HEK293 (cell line): ENCODE measurements at regions not wholly inside any gene's neighbourhood (a gene's known extent, or its start where the extent isn't known, plus 50 kb on each side); places are given as distances from the start of the nearest gene placed in this dataset.

Source experiments
- CTCF ChIA-PET: fragments of 350-600 bp; formaldehyde crosslinking; extraction: SDS; loops from one replicate; lab custom pipeline; 2021; ENCODE audit warnings: antibody characterized with exemption; lab: Yijun Ruan, JAX
- POLR2A ChIA-PET: fragments of 300-600 bp; formaldehyde crosslinking; extraction: SDS; loops from one replicate; lab custom pipeline; 2020; ENCODE audit warnings: antibody characterized with exemption, inconsistent platforms; lab: Yijun Ruan, JAX
- H3K27ac ChIP-seq: fragments of 200-500 bp; sonication (Bioruptor generic); 2 replicates; pipeline ENCODE4 v1.5.1; 2014; ENCODE audit warnings: low read depth, low read length, control low read depth, inconsistent platforms; ENCODE audit errors: extremely low read depth
- H3K36me3 ChIP-seq, 2 experiments: fragments of 200-500 bp in 1 of 2; sonication (Bioruptor generic) in 1 of 2; 1 replicate in 1 of 2; 2 replicates in 1 of 2; pipeline ENCODE4 v1.5.1; 2014 to 2017; ENCODE audit warnings: inconsistent platforms in 2 of 2, low read length in 2 of 2; ENCODE audit not compliant: control insufficient read depth in 2 of 2, insufficient read depth in 1 of 2
- H3K4me1 ChIP-seq: fragments of 200-500 bp; sonication (Bioruptor generic); 2 replicates; pipeline ENCODE4 v1.5.1; 2014; ENCODE audit warnings: mild to moderate bottlenecking, low read length, inconsistent platforms; ENCODE audit not compliant: control insufficient read depth, insufficient read depth
- H3K4me3 ChIP-seq: 2 replicates; pipeline ENCODE4 v1.5.1; 2011; ENCODE audit warnings: low read depth, mild to moderate bottlenecking, control low read depth, low read length, moderate library complexity
- H3K9me3 ChIP-seq: fragments of 200-500 bp; sonication (Bioruptor generic); 2 replicates; pipeline ENCODE4 v1.5.1; 2014; ENCODE audit warnings: low read depth, low read length, inconsistent platforms; ENCODE audit not compliant: control insufficient read depth, insufficient read depth
- GFI1B ChIP-seq: fragments of 450-650 bp; formaldehyde crosslinking; IDR thresholded peaks from 2 replicates; pipeline ENCODE4 v1.5.1; 2016; ENCODE audit warnings: missing biosample characterization, missing genetic modification characterization
- HOXA7 ChIP-seq: sonication (generic); formaldehyde crosslinking; IDR thresholded peaks from 2 replicates; pipeline ENCODE4 v1.8.1; 2022; ENCODE audit warnings: missing genetic modification reagents, borderline replicate concordance
- KLF10 ChIP-seq: fragments of 450-650 bp; IDR thresholded peaks from 2 replicates; pipeline ENCODE4 v1.5.1; 2018; ENCODE audit warnings: missing biosample characterization, mild to moderate bottlenecking, missing genetic modification characterization
- KLF16 ChIP-seq: fragments of 450-650 bp; formaldehyde crosslinking; IDR thresholded peaks from 2 replicates; pipeline ENCODE4 v1.5.1; 2017; ENCODE audit warnings: missing biosample characterization, missing genetic modification characterization
- ZBTB20 ChIP-seq: fragments of 450-650 bp; formaldehyde crosslinking; IDR thresholded peaks from 2 replicates; pipeline ENCODE4 v1.5.1; 2016; ENCODE audit warnings: missing biosample characterization, missing genetic modification characterization
- ZFHX2 ChIP-seq: fragments of 450-650 bp; formaldehyde crosslinking; conservative IDR thresholded peaks from 2 replicates; pipeline ENCODE4 v1.5.1; 2016; ENCODE audit warnings: missing biosample characterization, missing genetic modification characterization
- ZFP3 ChIP-seq: fragments of 450-650 bp; formaldehyde crosslinking; IDR thresholded peaks from 2 replicates; pipeline ENCODE4 v1.5.1; 2016; ENCODE audit warnings: low read depth, missing biosample characterization, missing genetic modification characterization
- ZFP37 ChIP-seq: fragments of 450-650 bp; formaldehyde crosslinking; IDR thresholded peaks from 2 replicates; pipeline ENCODE4 v1.5.1; 2016; ENCODE audit warnings: missing biosample characterization, missing genetic modification characterization
- ZNF138 ChIP-seq: fragments of 450-650 bp; formaldehyde crosslinking; IDR thresholded peaks from 2 replicates; pipeline ENCODE4 v1.5.1; 2016; ENCODE audit warnings: missing biosample characterization, missing genetic modification characterization, borderline replicate concordance
- ZNF140 ChIP-seq: fragments of 450-650 bp; formaldehyde crosslinking; IDR thresholded peaks from 2 replicates; pipeline ENCODE4 v1.5.1; 2016; ENCODE audit warnings: missing biosample characterization, missing genetic modification characterization
- ZNF24 ChIP-seq: fragments of 450-650 bp; formaldehyde crosslinking; IDR thresholded peaks from 2 replicates; pipeline ENCODE4 v1.5.1; 2016; ENCODE audit warnings: missing biosample characterization, missing genetic modification characterization
- ZNF248 ChIP-seq: fragments of 450-650 bp; formaldehyde crosslinking; IDR thresholded peaks from 2 replicates; pipeline ENCODE4 v1.5.1; 2017; ENCODE audit warnings: missing biosample characterization, missing genetic modification characterization
- ZNF266 ChIP-seq: fragments of 450-650 bp; formaldehyde crosslinking; IDR thresholded peaks from 2 replicates; pipeline ENCODE4 v1.5.1; 2016; ENCODE audit warnings: missing biosample characterization, missing genetic modification characterization, low read depth
- ZNF311 ChIP-seq: fragments of 450-650 bp; formaldehyde crosslinking; IDR thresholded peaks from 2 replicates; pipeline ENCODE4 v1.5.1; 2017; ENCODE audit warnings: missing biosample characterization, missing genetic modification characterization, borderline replicate concordance
- ZNF501 ChIP-seq: fragments of 450-650 bp; formaldehyde crosslinking; IDR thresholded peaks from 2 replicates; pipeline ENCODE4 v1.5.1; 2016; ENCODE audit warnings: missing biosample characterization, missing genetic modification characterization
- ZNF510 ChIP-seq: fragments of 450-650 bp; formaldehyde crosslinking; IDR thresholded peaks from 2 replicates; pipeline ENCODE4 v1.5.1; 2018; ENCODE audit warnings: mild to moderate bottlenecking, missing genetic modification characterization, missing biosample characterization; ENCODE audit not compliant: insufficient replicate concordance
- ZNF514 ChIP-seq: fragments of 450-650 bp; formaldehyde crosslinking; IDR thresholded peaks from 2 replicates; pipeline ENCODE4 v1.5.1; 2016; ENCODE audit warnings: missing biosample characterization, missing genetic modification characterization
- ZNF596 ChIP-seq: fragments of 450-650 bp; IDR thresholded peaks from 2 replicates; pipeline ENCODE4 v1.5.0; 2018; ENCODE audit warnings: missing biosample characterization, mild to moderate bottlenecking, missing genetic modification characterization, moderate library complexity
- ZNF621 ChIP-seq: fragments of 450-650 bp; formaldehyde crosslinking; IDR thresholded peaks from 2 replicates; pipeline ENCODE4 v1.5.1; 2017; ENCODE audit warnings: missing biosample characterization, missing genetic modification characterization
- ZNF664 ChIP-seq: fragments of 450-650 bp; formaldehyde crosslinking; IDR thresholded peaks from 2 replicates; pipeline ENCODE4 v1.5.1; 2016; ENCODE audit warnings: missing biosample characterization, missing genetic modification characterization
- ZNF791 ChIP-seq: fragments of 450-650 bp; formaldehyde crosslinking; IDR thresholded peaks from 2 replicates; pipeline ENCODE4 v1.5.1; 2016; ENCODE audit warnings: missing biosample characterization, missing genetic modification characterization
- ZNF843 ChIP-seq: fragments of 450-650 bp; formaldehyde crosslinking; IDR thresholded peaks from 2 replicates; pipeline ENCODE4 v1.5.1; 2016; ENCODE audit warnings: missing biosample characterization, missing genetic modification characterization
- ZSCAN16 ChIP-seq: fragments of 450-650 bp; formaldehyde crosslinking; IDR thresholded peaks from 2 replicates; pipeline ENCODE4 v1.5.1; 2016; ENCODE audit warnings: missing biosample characterization, missing genetic modification characterization
- TF ChIP-seq, protein P1 (sequence below): fragments of 450-650 bp; formaldehyde crosslinking; IDR thresholded peaks from 2 replicates; pipeline ENCODE4 v1.5.1; 2016; ENCODE audit warnings: missing biosample characterization, missing genetic modification characterization
- TF ChIP-seq, protein P2 (sequence below): fragments of 450-650 bp; formaldehyde crosslinking; IDR thresholded peaks from 2 replicates; pipeline ENCODE4 v1.5.0; 2017; ENCODE audit warnings: missing biosample characterization, missing genetic modification characterization, borderline replicate concordance
- TF ChIP-seq, protein P3 (sequence below): fragments of 450-650 bp; formaldehyde crosslinking; IDR thresholded peaks from 2 replicates; pipeline ENCODE4 v1.5.1; 2016; ENCODE audit warnings: missing biosample characterization, missing genetic modification characterization
- TF ChIP-seq, protein P4 (sequence below): fragments of 450-650 bp; formaldehyde crosslinking; IDR thresholded peaks from 2 replicates; pipeline ENCODE4 v1.5.1; 2016; ENCODE audit warnings: missing biosample characterization, missing genetic modification characterization
- TF ChIP-seq, protein P5 (sequence below): fragments of 450-650 bp; formaldehyde crosslinking; optimal IDR thresholded peaks from 2 replicates; pipeline ENCODE3; 2016; ENCODE audit warnings: missing biosample characterization, mild to moderate bottlenecking, missing genetic modification characterization

DNA sequence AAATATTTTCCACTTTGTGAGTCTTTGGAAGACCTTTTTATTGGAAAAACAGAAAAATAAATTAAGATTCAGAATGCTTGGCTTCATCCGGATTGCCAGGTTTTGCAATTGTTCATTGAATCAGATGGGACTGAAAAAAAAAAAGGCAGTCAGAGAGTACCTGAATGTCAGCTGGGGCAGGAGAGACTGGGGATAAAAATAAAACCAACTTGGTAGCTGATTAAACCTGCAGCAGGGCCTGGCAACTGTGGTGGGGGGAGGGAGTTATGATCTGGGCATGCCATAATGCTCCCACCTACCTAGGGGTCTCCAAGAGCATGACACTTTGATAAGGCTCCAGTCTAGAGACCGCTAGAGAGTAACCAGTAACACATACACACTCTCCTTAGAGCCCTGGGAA is 454.4 kb downstream of the DTWD2 start:
- no peaks in the 10 kb centered on the region for H3K36me3 ChIP-seq
- POLR2A ChIA-PET, result no interaction called here
- no peak for TF ChIP-seq ZSCAN16
- TF ChIP-seq, protein P1, sequence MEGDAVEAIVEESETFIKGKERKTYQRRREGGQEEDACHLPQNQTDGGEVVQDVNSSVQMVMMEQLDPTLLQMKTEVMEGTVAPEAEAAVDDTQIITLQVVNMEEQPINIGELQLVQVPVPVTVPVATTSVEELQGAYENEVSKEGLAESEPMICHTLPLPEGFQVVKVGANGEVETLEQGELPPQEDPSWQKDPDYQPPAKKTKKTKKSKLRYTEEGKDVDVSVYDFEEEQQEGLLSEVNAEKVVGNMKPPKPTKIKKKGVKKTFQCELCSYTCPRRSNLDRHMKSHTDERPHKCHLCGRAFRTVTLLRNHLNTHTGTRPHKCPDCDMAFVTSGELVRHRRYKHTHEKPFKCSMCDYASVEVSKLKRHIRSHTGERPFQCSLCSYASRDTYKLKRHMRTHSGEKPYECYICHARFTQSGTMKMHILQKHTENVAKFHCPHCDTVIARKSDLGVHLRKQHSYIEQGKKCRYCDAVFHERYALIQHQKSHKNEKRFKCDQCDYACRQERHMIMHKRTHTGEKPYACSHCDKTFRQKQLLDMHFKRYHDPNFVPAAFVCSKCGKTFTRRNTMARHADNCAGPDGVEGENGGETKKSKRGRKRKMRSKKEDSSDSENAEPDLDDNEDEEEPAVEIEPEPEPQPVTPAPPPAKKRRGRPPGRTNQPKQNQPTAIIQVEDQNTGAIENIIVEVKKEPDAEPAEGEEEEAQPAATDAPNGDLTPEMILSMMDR, result no peak
- TF ChIP-seq ZNF311, result no peak
- no peak for TF ChIP-seq ZNF510 (tag by site-specific recombination)
- TF ChIP-seq ZNF138 (tag by site-specific recombination), result no peak
- no peak for TF ChIP-seq HOXA7 (CRISPR knock-in tag)
- no peak for TF ChIP-seq KLF10 (tag by site-specific recombination)
- no peak for TF ChIP-seq ZNF266 (tag by site-specific recombination)
- no peak for TF ChIP-seq GFI1B (tag by site-specific recombination)
- TF ChIP-seq, protein P2, sequence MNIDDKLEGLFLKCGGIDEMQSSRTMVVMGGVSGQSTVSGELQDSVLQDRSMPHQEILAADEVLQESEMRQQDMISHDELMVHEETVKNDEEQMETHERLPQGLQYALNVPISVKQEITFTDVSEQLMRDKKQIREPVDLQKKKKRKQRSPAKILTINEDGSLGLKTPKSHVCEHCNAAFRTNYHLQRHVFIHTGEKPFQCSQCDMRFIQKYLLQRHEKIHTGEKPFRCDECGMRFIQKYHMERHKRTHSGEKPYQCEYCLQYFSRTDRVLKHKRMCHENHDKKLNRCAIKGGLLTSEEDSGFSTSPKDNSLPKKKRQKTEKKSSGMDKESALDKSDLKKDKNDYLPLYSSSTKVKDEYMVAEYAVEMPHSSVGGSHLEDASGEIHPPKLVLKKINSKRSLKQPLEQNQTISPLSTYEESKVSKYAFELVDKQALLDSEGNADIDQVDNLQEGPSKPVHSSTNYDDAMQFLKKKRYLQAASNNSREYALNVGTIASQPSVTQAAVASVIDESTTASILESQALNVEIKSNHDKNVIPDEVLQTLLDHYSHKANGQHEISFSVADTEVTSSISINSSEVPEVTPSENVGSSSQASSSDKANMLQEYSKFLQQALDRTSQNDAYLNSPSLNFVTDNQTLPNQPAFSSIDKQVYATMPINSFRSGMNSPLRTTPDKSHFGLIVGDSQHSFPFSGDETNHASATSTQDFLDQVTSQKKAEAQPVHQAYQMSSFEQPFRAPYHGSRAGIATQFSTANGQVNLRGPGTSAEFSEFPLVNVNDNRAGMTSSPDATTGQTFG (tag by site-specific recombination), result no peak
- TF ChIP-seq ZFHX2 (tag by site-specific recombination), result no peak
- TF ChIP-seq, protein P3, sequence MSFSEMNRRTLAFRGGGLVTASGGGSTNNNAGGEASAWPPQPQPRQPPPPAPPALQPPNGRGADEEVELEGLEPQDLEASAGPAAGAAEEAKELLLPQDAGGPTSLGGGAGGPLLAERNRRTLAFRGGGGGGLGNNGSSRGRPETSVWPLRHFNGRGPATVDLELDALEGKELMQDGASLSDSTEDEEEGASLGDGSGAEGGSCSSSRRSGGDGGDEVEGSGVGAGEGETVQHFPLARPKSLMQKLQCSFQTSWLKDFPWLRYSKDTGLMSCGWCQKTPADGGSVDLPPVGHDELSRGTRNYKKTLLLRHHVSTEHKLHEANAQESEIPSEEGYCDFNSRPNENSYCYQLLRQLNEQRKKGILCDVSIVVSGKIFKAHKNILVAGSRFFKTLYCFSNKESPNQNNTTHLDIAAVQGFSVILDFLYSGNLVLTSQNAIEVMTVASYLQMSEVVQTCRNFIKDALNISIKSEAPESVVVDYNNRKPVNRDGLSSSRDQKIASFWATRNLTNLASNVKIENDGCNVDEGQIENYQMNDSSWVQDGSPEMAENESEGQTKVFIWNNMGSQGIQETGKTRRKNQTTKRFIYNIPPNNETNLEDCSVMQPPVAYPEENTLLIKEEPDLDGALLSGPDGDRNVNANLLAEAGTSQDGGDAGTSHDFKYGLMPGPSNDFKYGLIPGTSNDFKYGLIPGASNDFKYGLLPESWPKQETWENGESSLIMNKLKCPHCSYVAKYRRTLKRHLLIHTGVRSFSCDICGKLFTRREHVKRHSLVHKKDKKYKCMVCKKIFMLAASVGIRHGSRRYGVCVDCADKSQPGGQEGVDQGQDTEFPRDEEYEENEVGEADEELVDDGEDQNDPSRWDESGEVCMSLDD, result no peak
- TF ChIP-seq ZNF248 (tag by site-specific recombination), result no peak
- no peak for TF ChIP-seq ZNF621
- no peak for TF ChIP-seq ZNF24 (tag by site-specific recombination)
- TF ChIP-seq ZNF140, result no peak
- TF ChIP-seq ZNF501 (tag by site-specific recombination), result no peak
- TF ChIP-seq ZNF664 (tag by site-specific recombination), result no peak
- TF ChIP-seq, all 188 proteins: peak for 0

DNA sequence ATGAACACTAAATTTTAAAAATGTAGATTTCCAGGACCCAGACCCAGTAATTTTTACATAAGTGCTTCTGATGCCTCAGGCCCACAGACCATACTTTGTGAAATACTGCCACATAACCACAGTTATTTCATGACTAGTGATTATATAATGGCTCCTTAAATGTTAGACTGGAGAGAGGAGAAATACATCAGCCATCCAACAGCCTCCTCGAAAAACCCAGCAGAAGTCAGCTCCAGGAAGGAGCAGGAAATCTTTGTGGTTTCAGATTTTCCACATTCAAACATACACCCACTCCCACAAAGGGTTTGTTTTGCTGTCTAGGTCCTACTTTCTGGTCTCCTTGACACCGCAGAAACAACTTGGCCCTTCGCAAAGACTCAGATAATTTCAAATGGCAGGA is 455.2 kb downstream of the DTWD2 start:
- POLR2A ChIA-PET, result no interaction called here
- no peak overlapping the region for H3K4me3 ChIP-seq
- H3K36me3 ChIP-seq, result no peaks in the 10 kb centered on the region
- no peaks in the 10 kb centered on the region for H3K9me3 ChIP-seq
- H3K4me1 ChIP-seq, result no peaks in the 10 kb centered on the region
- CTCF ChIA-PET, result interaction anchor here (0.6 kb wide), 1 partner anchor 240 kb away, joined by 3 read pairs; no protein-coding TSS in a partner anchor
- no peak overlapping the region for H3K27ac ChIP-seq
- TF ChIP-seq ZFP3, result no peak
- no peak for TF ChIP-seq ZBTB20
- TF ChIP-seq ZNF596 (tag by site-specific recombination), result no peak
- no peak for TF ChIP-seq ZFP37 (tag by site-specific recombination)
- no peak for TF ChIP-seq ZNF791 (tag by site-specific recombination)
- no peak for TF ChIP-seq KLF16 (tag by site-specific recombination)
- no peak for TF ChIP-seq ZNF664 (tag by site-specific recombination)
- TF ChIP-seq, protein P4, sequence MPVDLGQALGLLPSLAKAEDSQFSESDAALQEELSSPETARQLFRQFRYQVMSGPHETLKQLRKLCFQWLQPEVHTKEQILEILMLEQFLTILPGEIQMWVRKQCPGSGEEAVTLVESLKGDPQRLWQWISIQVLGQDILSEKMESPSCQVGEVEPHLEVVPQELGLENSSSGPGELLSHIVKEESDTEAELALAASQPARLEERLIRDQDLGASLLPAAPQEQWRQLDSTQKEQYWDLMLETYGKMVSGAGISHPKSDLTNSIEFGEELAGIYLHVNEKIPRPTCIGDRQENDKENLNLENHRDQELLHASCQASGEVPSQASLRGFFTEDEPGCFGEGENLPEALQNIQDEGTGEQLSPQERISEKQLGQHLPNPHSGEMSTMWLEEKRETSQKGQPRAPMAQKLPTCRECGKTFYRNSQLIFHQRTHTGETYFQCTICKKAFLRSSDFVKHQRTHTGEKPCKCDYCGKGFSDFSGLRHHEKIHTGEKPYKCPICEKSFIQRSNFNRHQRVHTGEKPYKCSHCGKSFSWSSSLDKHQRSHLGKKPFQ (tag by site-specific recombination), result no peak
- TF ChIP-seq ZNF843 (tag by site-specific recombination), result no peak
- TF ChIP-seq, protein P5, sequence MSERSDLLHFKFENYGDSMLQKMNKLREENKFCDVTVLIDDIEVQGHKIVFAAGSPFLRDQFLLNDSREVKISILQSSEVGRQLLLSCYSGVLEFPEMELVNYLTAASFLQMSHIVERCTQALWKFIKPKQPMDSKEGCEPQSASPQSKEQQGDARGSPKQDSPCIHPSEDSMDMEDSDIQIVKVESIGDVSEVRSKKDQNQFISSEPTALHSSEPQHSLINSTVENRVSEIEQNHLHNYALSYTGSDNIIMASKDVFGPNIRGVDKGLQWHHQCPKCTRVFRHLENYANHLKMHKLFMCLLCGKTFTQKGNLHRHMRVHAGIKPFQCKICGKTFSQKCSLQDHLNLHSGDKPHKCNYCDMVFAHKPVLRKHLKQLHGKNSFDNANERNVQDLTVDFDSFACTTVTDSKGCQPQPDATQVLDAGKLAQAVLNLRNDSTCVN (tag by site-specific recombination), result no peak
- no peak for TF ChIP-seq ZNF514

More for the DNA sequence above, 454.4 kb downstream of the DTWD2 start:
- no peaks in the 10 kb centered on the region for H3K9me3 ChIP-seq
- H3K4me1 ChIP-seq, result no peaks in the 10 kb centered on the region
- H3K27ac ChIP-seq, result no peak overlapping the region
- no peak overlapping the region for H3K4me3 ChIP-seq
- CTCF ChIA-PET, result no interaction called here
